Testis (tissue), 2 donors: ENCODE measurements at regions not wholly inside any gene's neighbourhood (a gene's known extent, or its start where the extent isn't known, plus 50 kb on each side); places are given as distances from the start of the nearest gene placed in this dataset.

Source experiments
- CTCF ChIP-seq, 3 experiments: fragments of 450-650 bp in 2 of 3; fragments of 200-600 bp in 1 of 3; sonication (generic) in 1 of 3; IDR thresholded peaks; one replicate each; pipeline ENCODE4 v1.5.1; 2016 to 2019; ENCODE audit warnings: antibody characterized with exemption in 3 of 3, mild to moderate bottlenecking in 2 of 3, moderate library complexity in 1 of 3
- POLR2A ChIP-seq: fragments of 450-650 bp; IDR thresholded peaks from one replicate; pipeline ENCODE4 v1.6.1; 2017; ENCODE audit warnings: antibody characterized with exemption, mild to moderate bottlenecking, moderate library complexity

GRCh38 chr1:166685200-166685599, 154.1 kb upstream of the POGK start:
- TF ChIP-seq CTCF (IDR thresholded peaks at IDR 0.05) (no peak), POLR2A (no peak)
